ENCODE measurements at regions not wholly inside any gene's neighbourhood (a gene's known extent, or its start where the extent isn't known, plus 50 kb on each side); places are given as distances from the start of the nearest gene placed in this dataset.

DNA sequence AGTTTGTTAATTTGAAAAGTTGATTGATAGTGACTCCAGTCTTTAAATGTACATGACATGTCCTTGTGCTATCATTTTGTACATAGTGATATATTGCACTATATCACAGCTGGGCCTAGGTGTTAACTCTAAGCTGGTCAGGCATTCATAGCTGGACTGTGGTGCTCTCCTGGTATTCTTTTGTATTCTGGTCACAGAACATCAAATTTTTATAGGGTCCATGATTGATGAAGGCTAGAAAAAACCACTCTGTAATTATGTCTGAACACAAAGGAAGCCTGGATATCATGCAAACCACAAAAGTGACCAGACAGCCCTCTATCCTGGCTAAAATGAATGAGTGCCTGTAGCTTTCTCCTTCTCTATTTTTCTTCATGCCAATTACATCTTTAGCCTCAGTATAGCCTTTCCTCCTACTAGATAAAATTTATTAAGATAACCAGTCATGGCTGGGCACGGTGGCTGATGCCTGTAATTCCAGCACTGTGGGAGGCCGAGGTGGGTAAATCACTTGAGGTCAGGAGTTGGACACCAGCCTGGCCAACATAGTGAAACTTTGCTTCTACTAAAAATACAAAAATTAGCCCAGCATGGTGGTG, 134.9 kb upstream of the B3GALT2 start:
- ChIA-PET POLR2A (no interaction called here), CTCF (no interaction called here)
- Mint-ChIP-seq H3K4me1 (ENCODE audit: low read depth) (peaks cover 1% of the 10 kb centered on the region), H3K27me3 (ENCODE audit: low read depth) (no peaks in the 10 kb centered on the region), H3K27ac (no peak overlapping the region), H3K9me3 (ENCODE audit: insufficient read depth) (peaks cover 22% of the 10 kb centered on the region), H3K36me3 (ENCODE audit: low read depth) (peaks cover 2% of the 10 kb centered on the region), H3K4me3 (no peak overlapping the region)
- ATAC-seq, result no peak
- DNase-seq, result no peak

DNA sequence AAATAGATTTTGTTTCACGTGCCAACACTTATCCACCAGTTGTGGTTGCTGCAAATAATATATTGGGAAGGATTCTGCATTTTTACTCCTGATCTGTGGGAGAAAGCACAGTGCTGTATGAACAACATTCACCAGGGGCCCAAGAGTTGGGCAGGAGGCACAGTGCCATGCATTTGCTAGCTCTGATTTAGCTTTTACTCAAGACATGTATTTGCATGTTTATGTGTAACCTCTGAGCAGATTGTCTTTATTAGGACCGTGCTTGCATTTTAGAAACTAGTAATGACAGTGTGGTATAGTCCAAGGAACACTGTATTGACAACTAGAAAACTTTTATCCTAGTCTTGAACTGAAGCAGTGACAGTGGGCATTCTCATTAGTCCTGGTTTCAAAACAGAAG, 133.9 kb upstream of the B3GALT2 start:
- Mint-ChIP-seq H3K4me3 (no peak overlapping the region), H3K4me1 (ENCODE audit: low read depth) (no peaks in the 10 kb centered on the region), H3K27ac (no peak overlapping the region), H3K36me3 (ENCODE audit: low read depth) (peaks cover 2% of the 10 kb centered on the region), H3K27me3 (ENCODE audit: low read depth) (peaks cover 1% of the 10 kb centered on the region), H3K9me3 (ENCODE audit: insufficient read depth) (peaks cover 13% of the 10 kb centered on the region)
- DNase-seq, result no peak
- no peak for ATAC-seq
- ChIA-PET CTCF (no interaction called here), POLR2A (no interaction called here)

DNA sequence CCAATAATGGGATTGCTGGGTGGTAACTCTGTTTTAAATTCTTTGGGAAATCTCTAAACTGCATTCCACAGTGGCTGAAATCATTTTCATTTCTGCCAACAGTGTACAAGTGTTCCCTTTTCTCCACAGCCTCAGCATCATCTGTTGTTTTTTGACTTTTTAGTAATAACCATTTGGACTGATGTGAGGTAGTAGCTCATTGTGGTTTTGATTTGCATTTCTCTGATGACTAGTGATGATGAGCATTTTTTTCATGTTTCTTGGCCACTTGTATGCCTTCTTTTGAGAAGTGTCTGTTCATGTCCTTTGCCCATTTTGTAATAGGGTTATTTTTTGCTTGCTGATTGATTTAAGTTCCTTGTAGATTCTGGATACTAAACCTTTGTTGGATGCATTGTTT, 131.9 kb upstream of the B3GALT2 start:
- no peak overlapping the region for H3K4me3 Mint-ChIP-seq
- ChIA-PET POLR2A (no interaction called here), CTCF (interaction anchor here (1.1 kb wide), 1 partner anchor 9 kb away, joined by 3 read pairs; no protein-coding TSS in a partner anchor)
- H3K36me3 Mint-ChIP-seq (ENCODE audit: low read depth), result peaks cover 2% of the 10 kb centered on the region
- H3K27ac Mint-ChIP-seq, result no peak overlapping the region
- no peaks in the 10 kb centered on the region for H3K4me1 Mint-ChIP-seq (ENCODE audit: low read depth)
- peaks cover 2% of the 10 kb centered on the region for H3K27me3 Mint-ChIP-seq (ENCODE audit: low read depth)
- no peak for DNase-seq
- peaks cover 9% of the 10 kb centered on the region for H3K9me3 Mint-ChIP-seq (ENCODE audit: insufficient read depth)
- no peak for ATAC-seq

DNA sequence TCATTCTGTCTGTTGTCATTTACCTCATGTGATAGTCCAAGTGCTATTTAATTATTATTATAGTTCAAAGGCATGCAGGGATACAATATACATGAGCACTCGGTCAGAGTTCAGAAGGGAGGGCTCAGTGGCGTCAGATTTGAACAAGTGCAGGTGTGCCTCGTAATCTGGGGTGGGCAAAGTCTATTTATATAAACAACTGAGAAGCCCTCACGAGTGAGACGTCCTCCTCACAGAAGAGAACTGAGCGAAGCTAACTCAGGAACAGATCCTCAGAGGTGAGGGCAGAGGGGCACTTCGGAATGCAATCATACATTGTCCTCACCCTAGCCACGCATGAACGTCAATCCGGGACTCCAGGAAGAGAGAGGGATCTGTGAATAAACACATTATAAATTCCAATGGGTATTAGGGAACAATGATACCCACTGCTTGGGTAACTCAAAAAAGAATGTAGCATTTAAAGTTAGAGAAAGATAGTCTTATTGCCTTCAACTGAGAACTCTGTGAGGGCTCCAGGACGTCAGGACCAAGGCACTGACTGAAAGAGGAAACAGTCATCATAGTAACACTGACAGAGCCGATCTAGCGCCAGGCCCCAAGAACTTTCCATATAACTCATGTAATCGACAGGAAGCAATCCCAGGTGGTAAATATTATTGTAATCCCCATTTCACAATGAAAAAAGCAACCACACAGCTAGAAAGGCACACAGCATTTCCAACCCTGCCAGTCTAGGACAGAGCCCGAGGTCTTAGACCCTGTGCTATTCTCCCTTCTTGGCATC, 127.1 kb upstream of the B3GALT2 start:
- DNase-seq, result no peak

DNA sequence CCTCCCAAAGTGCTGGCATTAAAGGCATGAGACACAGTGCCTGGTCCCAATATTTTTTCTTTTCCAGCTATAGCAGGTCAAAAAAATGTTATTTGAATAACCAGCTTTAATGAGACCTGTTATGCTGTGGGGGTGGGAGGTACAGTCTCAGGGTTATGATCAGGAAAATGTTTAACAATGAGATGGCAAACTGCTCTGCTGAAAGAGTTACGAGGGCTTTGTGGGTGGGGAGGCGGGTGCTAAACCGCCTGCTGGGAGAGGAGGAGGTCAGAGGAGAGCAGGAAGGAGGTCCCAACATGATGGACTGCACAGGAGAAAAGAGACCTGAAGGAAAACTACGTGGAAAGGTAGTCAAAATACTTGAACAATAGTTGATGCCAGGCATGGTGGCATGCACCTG, 126.0 kb upstream of the B3GALT2 start:
- no peak overlapping the region for H3K4me3 Mint-ChIP-seq
- no peaks in the 10 kb centered on the region for H3K9me3 Mint-ChIP-seq (ENCODE audit: insufficient read depth)
- no peaks in the 10 kb centered on the region for H3K36me3 Mint-ChIP-seq (ENCODE audit: low read depth)
- H3K4me1 Mint-ChIP-seq (ENCODE audit: low read depth), result peaks cover 15% of the 10 kb centered on the region
- POLR2A ChIA-PET, result no interaction called here
- H3K27ac Mint-ChIP-seq, result no peak overlapping the region
- DNase-seq (no peak), ATAC-seq (no peak)
- peaks cover 2% of the 10 kb centered on the region for H3K27me3 Mint-ChIP-seq (ENCODE audit: low read depth)
- CTCF ChIA-PET, result no interaction called here

More for the DNA sequence above, 127.1 kb upstream of the B3GALT2 start:
- Mint-ChIP-seq H3K27me3 (ENCODE audit: low read depth) (peaks cover 2% of the 10 kb centered on the region), H3K4me1 (ENCODE audit: low read depth) (peaks cover 15% of the 10 kb centered on the region), H3K4me3 (no peak overlapping the region), H3K9me3 (ENCODE audit: insufficient read depth) (no peaks in the 10 kb centered on the region), H3K36me3 (ENCODE audit: low read depth) (no peaks in the 10 kb centered on the region), H3K27ac (no peak overlapping the region)
- no peak for ATAC-seq
- POLR2A ChIA-PET, result interaction anchor here (0.6 kb wide), 1 partner anchor 17 kb away, joined by 3 read pairs; no protein-coding TSS in a partner anchor
- CTCF ChIA-PET, result no interaction called here

DNA sequence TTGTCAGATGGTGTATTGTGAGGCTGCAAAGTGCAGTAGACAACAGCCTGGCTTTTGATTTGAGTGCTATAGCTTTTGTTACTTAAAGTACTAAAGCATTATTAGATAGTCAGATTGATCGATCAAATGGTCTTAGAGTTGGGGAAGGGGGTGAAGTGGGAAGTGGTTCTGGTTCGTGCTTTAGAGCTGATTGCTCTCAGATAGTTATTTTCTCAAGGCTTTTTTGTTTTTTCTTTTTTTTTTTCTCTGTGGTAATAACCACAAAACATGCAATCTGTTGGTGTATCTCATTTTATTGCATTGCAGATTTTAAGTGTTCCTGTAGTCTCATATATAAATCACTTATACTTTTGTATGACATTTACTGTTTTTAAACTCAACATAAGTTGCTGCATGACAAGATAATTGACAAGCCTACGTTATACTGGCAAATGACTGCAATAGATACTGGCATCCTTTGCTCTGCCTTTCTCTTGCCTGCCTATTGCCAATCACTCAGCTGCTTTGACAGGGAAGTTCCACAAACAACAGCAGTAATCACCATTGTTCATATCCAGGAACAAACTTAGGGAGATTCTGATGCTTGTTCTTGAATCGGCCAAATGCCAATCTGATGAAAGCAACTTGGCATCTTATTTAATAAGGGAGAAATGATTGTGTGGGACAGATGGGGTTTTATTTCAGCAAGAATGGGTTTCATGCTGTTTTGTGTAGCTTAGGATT, 125.0 kb upstream of the B3GALT2 start:
- no peak overlapping the region for H3K4me3 Mint-ChIP-seq
- CTCF ChIA-PET, result interaction anchor here (1.0 kb wide), 1 partner anchor 11 kb away, joined by 3 read pairs; no protein-coding TSS in a partner anchor
- no peak overlapping the region for H3K27ac Mint-ChIP-seq
- peaks cover 2% of the 10 kb centered on the region for H3K27me3 Mint-ChIP-seq (ENCODE audit: low read depth)
- H3K9me3 Mint-ChIP-seq (ENCODE audit: insufficient read depth), result no peaks in the 10 kb centered on the region
- peaks cover 15% of the 10 kb centered on the region for H3K4me1 Mint-ChIP-seq (ENCODE audit: low read depth)
- H3K36me3 Mint-ChIP-seq (ENCODE audit: low read depth), result no peaks in the 10 kb centered on the region
- no peak for ATAC-seq
- no peak for DNase-seq
- POLR2A ChIA-PET, result no interaction called here

DNA sequence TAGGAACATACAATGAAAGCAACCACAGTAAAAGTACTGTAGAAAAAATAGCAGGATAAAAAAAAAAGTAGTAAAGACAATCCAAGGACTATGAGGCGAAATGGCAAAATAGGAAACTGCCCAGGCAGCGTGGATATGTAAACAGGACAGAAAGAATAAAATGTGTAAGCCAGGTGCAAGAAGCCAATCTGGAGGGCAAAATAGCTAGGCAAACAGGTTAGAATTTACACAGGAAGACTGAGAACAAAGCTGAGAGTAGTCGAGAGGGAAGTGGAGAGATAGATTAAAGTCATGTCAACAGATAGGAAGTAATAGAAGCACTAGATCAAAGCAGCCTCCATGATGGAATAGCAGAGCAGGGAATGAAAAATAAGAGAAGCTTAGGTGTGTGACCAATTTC, 124.2 kb upstream of the B3GALT2 start:
- ChIA-PET CTCF (interaction anchor here (0.6 to 1.0 kb wide), 2 partner anchors 10 to 348 kb away, joined by 3 to 5 read pairs; no protein-coding TSS in a partner anchor), POLR2A (no interaction called here)
- Mint-ChIP-seq H3K27me3 (ENCODE audit: low read depth) (peaks cover 2% of the 10 kb centered on the region), H3K4me1 (ENCODE audit: low read depth) (peaks cover 15% of the 10 kb centered on the region), H3K27ac (no peak overlapping the region), H3K36me3 (ENCODE audit: low read depth) (no peaks in the 10 kb centered on the region), H3K9me3 (ENCODE audit: insufficient read depth) (no peaks in the 10 kb centered on the region), H3K4me3 (no peak overlapping the region)
- ATAC-seq, result no peak
- DNase-seq, result no peak

DNA sequence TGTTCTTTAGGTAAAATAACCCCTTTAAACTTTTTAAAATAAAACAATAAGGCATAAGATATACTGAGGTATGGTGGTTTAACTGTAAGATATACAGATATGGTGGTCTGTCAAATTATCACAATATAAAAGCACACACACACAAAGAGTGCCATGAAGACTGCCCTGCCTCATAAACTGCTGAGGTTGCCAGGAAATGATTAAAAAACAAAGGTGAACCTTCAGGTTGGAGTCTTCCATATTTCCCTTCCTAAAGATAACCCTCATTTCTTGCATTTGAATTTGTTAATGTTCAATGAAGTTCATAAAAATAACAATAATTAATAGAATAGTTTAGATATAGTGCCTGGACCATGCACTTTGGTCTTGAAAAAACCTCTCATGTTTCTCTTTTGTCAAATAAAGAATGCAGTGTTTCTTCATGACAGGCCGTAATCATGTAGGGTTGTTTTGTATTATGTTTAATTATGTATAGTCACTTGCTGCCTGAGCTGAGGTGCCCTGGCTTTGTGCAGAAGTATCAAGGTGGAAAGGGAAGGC, 123.6 kb upstream of the B3GALT2 start:
- CTCF ChIA-PET, result interaction anchor here (1.0 kb wide), 1 partner anchor 9 kb away, joined by 3 read pairs; no protein-coding TSS in a partner anchor
- Mint-ChIP-seq H3K4me3 (no peak overlapping the region), H3K4me1 (ENCODE audit: low read depth) (peaks cover 15% of the 10 kb centered on the region), H3K9me3 (ENCODE audit: insufficient read depth) (no peaks in the 10 kb centered on the region), H3K27me3 (ENCODE audit: low read depth) (no peaks in the 10 kb centered on the region), H3K27ac (no peak overlapping the region), H3K36me3 (ENCODE audit: low read depth) (no peaks in the 10 kb centered on the region)
- ATAC-seq, result no peak
- no peak for DNase-seq
- POLR2A ChIA-PET, result no interaction called here

DNA sequence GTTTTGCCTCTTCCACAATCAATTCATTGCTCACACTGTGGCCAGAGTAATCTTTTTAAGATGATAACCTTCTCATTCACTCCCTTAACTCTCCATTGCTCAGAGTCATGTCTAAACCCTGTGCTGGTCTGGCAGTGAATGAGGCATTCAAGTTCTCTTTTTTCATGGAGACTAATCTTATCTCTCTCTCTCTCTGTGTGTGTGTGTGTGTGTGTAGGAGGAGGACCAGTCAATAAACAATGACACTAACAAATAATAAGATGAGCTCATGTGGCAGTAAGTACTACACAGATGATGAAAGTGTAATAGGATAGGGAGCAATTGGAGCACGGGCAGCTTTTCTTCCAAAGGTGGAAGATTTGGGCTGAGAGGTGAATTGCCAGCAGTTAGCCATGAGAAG, 122.0 kb upstream of the B3GALT2 start:
- no peak for ATAC-seq
- Mint-ChIP-seq H3K9me3 (ENCODE audit: insufficient read depth) (no peaks in the 10 kb centered on the region), H3K4me1 (ENCODE audit: low read depth) (peaks cover 15% of the 10 kb centered on the region), H3K4me3 (no peak overlapping the region), H3K27ac (no peak overlapping the region), H3K36me3 (ENCODE audit: low read depth) (no peaks in the 10 kb centered on the region), H3K27me3 (ENCODE audit: low read depth) (no peaks in the 10 kb centered on the region)
- ChIA-PET POLR2A (no interaction called here), CTCF (no interaction called here)
- DNase-seq, result no peak

DNA sequence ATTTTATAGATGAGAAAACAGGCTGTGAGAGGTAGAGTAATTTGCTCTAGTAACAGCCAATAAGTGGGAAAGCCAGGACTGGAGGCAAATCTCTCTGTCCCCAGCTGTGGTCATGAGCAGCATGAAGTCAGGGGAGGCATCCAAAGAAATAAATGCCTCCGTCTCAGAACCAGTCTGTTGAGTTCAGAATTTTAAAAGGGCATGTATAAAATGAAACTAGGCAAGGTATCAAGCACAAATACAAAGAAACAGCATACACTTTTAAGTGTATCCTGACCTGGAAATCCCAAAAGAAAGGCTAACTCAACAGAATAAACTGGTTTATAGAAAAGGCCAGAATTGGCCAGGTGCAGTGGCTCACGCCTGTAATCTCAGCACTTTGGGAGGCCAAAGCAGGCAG, 120.0 kb upstream of the B3GALT2 start:
- no peaks in the 10 kb centered on the region for H3K36me3 Mint-ChIP-seq (ENCODE audit: low read depth)
- no peak for ATAC-seq
- H3K27me3 Mint-ChIP-seq (ENCODE audit: low read depth), result no peaks in the 10 kb centered on the region
- ChIA-PET CTCF (no interaction called here), POLR2A (no interaction called here)
- no peak overlapping the region for H3K27ac Mint-ChIP-seq
- peaks cover 13% of the 10 kb centered on the region for H3K4me1 Mint-ChIP-seq (ENCODE audit: low read depth)
- H3K9me3 Mint-ChIP-seq (ENCODE audit: insufficient read depth), result no peaks in the 10 kb centered on the region
- DNase-seq, result no peak
- H3K4me3 Mint-ChIP-seq, result no peak overlapping the region
